ENCODE measurements at regions not wholly inside any gene's neighbourhood (a gene's known extent, or its start where the extent isn't known, plus 50 kb on each side); places are given as distances from the start of the nearest gene placed in this dataset.

GRCh38 chr20:24723186-24723585, 225.9 kb upstream of the CST7 start:
- Histone ChIP-seq H3K4me3 (no peak overlapping the region), H3K9me3 (ENCODE audit: low read depth) (no peaks in the 10 kb centered on the region), H3K27ac (no peak overlapping the region), H3K4me1 (ENCODE audit: low read depth) (no peaks in the 10 kb centered on the region), H3K36me3 (no peaks in the 10 kb centered on the region), H3K27me3 (no peaks in the 10 kb centered on the region)
- TF ChIP-seq CTCF (IDR thresholded peaks at IDR 0.05; ENCODE audit: low read depth, low read length) = no peak
- no peak for DNase-seq (ENCODE audit: low read depth in 1 of 2, low spot score in 1 of 2)

GRCh38 chr20:24723647-24724352, 225.3 kb upstream of the CST7 start:
- Histone ChIP-seq H3K27me3 (no peaks in the 10 kb centered on the region), H3K4me3 (no peak overlapping the region), H3K36me3 (no peaks in the 10 kb centered on the region), H3K9me3 (ENCODE audit: low read depth) (no peaks in the 10 kb centered on the region), H3K4me1 (ENCODE audit: low read depth) (no peaks in the 10 kb centered on the region), H3K27ac (no peak overlapping the region)
- no peak for TF ChIP-seq CTCF (IDR thresholded peaks at IDR 0.05; ENCODE audit: low read depth, low read length)
- peak in 1 of 2 donors; percentile 4 for DNase-seq (ENCODE audit: low read depth in 1 of 2, low spot score in 1 of 2)

- no peaks in the 10 kb centered on the region for H3K4me1 ChIP-seq (ENCODE audit: low read depth)
- DNase-seq (ENCODE audit: low read depth in 1 of 2, low spot score in 1 of 2) = no peak
- no peak for TF ChIP-seq CTCF (IDR thresholded peaks at IDR 0.05; ENCODE audit: low read depth, low read length)
- no peaks in the 10 kb centered on the region for H3K9me3 ChIP-seq (ENCODE audit: low read depth)
- H3K36me3 ChIP-seq = no peaks in the 10 kb centered on the region
- no peak overlapping the region for H3K27ac ChIP-seq
- H3K27me3 ChIP-seq = no peaks in the 10 kb centered on the region
- H3K4me3 ChIP-seq = no peak overlapping the region
Observed at GRCh38 chr20:24724982-24725533, 224.0 kb upstream of the CST7 start.

- Histone ChIP-seq H3K4me3 (no peak overlapping the region), H3K9me3 (ENCODE audit: low read depth) (no peaks in the 10 kb centered on the region), H3K4me1 (ENCODE audit: low read depth) (no peaks in the 10 kb centered on the region), H3K27ac (no peak overlapping the region), H3K27me3 (no peaks in the 10 kb centered on the region), H3K36me3 (no peaks in the 10 kb centered on the region)
- no peak for TF ChIP-seq CTCF (IDR thresholded peaks at IDR 0.05; ENCODE audit: low read depth, low read length)
- no peak for DNase-seq (ENCODE audit: low read depth in 1 of 2, low spot score in 1 of 2)
Observed at GRCh38 chr20:24727795-24728194, 221.3 kb upstream of the CST7 start.

- H3K36me3 ChIP-seq = no peaks in the 10 kb centered on the region
- no peak for DNase-seq (ENCODE audit: low read depth in 1 of 2, low spot score in 1 of 2)
- no peak for TF ChIP-seq CTCF (IDR thresholded peaks at IDR 0.05; ENCODE audit: low read depth, low read length)
- H3K4me3 ChIP-seq = no peak overlapping the region
- no peaks in the 10 kb centered on the region for H3K9me3 ChIP-seq (ENCODE audit: low read depth)
- H3K27me3 ChIP-seq = no peaks in the 10 kb centered on the region
- H3K27ac ChIP-seq = no peak overlapping the region
- no peaks in the 10 kb centered on the region for H3K4me1 ChIP-seq (ENCODE audit: low read depth)
Observed at GRCh38 chr20:24729896-24730605, 219.0 kb upstream of the CST7 start.
